ENCODE measurements at regions not wholly inside any gene's neighbourhood (a gene's known extent, or its start where the extent isn't known, plus 50 kb on each side); places are given as distances from the start of the nearest gene placed in this dataset.

GRCh38 chr11:87616511-87616910 is 558.7 kb downstream of the RAB38 start:
- TF ChIP-seq ZBTB33 (IDR thresholded peaks at IDR 0.05) (no peak), CTCF (IDR thresholded peaks at IDR 0.05; ENCODE audit: low read depth, low read length, missing input control) (no peak), HNF4A (conservative IDR thresholded peaks at IDR 0.05) (no peak), GABPA (IDR thresholded peaks at IDR 0.05 in 1 of 2, conservative IDR thresholded peaks at IDR 0.05 in 1 of 2) (no peak), FOXA2 (IDR thresholded peaks at IDR 0.05) (no peak), ATF3 (IDR thresholded peaks at IDR 0.05) (no peak), MAX (IDR thresholded peaks at IDR 0.05) (no peak), RAD21 (IDR thresholded peaks at IDR 0.05) (no peak)

All from liver (tissue), 3 donors.